ENCODE measurements at regions not wholly inside any gene's neighbourhood (a gene's known extent, or its start where the extent isn't known, plus 50 kb on each side); places are given as distances from the start of the nearest gene placed in this dataset.

DNA sequence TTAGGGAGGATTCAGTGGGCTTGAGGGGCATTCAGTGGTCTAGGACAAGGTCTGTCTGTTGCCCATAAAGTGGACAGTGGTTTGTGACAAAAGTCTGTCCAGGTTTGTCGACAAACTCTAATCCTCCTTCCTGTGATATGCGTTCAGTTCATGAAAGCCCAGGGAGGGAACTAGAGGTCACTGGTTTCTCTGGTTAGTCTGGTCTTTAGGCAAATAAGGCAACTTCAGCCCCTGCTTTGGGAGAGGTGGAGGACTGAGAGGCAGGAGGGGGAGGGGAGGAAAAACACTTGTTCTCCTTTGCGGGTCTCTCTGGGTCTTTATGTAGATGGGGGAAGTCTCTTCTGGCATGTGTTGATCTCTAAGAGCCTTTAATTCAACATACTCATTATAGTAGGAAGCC is 235.1 kb upstream of the PWP1 start:
- Histone ChIP-seq H3K9ac (no peak overlapping the region), H3K4me1 (no peaks in the 10 kb centered on the region), H3K4me2 (ENCODE audit: low read length) (no peak overlapping the region), H3K4me3 (ENCODE audit: low read depth, low read length) (no peak overlapping the region), H3K36me3 (ENCODE audit: control insufficient read depth, insufficient read depth, low read length) (no peaks in the 10 kb centered on the region), H2AFZ (no peak overlapping the region), H3K79me2 (peaks cover 75% of the 10 kb centered on the region), H3K27ac (no peak overlapping the region), H3K27me3 (ENCODE audit: control insufficient read depth, insufficient read depth, low read length) (no peaks in the 10 kb centered on the region), H3K9me3 (ENCODE audit: control insufficient read depth, low read length) (no peaks in the 10 kb centered on the region)
- TF ChIP-seq, protein P1, sequence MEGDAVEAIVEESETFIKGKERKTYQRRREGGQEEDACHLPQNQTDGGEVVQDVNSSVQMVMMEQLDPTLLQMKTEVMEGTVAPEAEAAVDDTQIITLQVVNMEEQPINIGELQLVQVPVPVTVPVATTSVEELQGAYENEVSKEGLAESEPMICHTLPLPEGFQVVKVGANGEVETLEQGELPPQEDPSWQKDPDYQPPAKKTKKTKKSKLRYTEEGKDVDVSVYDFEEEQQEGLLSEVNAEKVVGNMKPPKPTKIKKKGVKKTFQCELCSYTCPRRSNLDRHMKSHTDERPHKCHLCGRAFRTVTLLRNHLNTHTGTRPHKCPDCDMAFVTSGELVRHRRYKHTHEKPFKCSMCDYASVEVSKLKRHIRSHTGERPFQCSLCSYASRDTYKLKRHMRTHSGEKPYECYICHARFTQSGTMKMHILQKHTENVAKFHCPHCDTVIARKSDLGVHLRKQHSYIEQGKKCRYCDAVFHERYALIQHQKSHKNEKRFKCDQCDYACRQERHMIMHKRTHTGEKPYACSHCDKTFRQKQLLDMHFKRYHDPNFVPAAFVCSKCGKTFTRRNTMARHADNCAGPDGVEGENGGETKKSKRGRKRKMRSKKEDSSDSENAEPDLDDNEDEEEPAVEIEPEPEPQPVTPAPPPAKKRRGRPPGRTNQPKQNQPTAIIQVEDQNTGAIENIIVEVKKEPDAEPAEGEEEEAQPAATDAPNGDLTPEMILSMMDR (IDR thresholded peaks at IDR 0.05), result no peak

DNA sequence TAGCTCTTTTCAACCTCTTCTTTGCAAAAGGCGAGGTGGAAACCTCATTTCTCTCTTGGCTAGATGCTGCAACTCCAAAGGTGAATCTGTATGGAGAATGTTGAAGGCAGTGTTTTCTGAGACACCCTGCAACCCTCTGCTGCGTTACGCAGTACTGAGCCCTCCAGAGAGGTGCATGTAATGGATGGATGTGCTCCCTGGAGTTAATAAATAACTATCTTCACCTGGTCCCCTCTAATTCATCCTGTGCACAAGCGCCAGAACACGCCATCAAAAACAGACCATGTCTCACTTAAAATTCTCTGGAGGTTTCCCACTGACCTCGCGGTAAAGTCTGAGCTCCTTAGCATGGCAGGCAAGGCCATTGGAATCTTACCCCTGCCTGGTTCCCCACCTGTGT is 234.4 kb upstream of the PWP1 start:
- H2AFZ ChIP-seq, result no peak overlapping the region
- no peak overlapping the region for H3K4me2 ChIP-seq (ENCODE audit: low read length)
- H3K79me2 ChIP-seq, result peaks cover 73% of the 10 kb centered on the region
- no peaks in the 10 kb centered on the region for H3K9me3 ChIP-seq (ENCODE audit: control insufficient read depth, low read length)
- H3K36me3 ChIP-seq (ENCODE audit: control insufficient read depth, insufficient read depth, low read length), result no peaks in the 10 kb centered on the region
- no peaks in the 10 kb centered on the region for H3K4me1 ChIP-seq
- no peak overlapping the region for H3K27ac ChIP-seq
- TF ChIP-seq, protein P1 (IDR thresholded peaks at IDR 0.05), result no peak
- no peak overlapping the region for H3K9ac ChIP-seq
- no peak overlapping the region for H3K4me3 ChIP-seq (ENCODE audit: low read depth, low read length)
- H3K27me3 ChIP-seq (ENCODE audit: control insufficient read depth, insufficient read depth, low read length), result no peaks in the 10 kb centered on the region

DNA sequence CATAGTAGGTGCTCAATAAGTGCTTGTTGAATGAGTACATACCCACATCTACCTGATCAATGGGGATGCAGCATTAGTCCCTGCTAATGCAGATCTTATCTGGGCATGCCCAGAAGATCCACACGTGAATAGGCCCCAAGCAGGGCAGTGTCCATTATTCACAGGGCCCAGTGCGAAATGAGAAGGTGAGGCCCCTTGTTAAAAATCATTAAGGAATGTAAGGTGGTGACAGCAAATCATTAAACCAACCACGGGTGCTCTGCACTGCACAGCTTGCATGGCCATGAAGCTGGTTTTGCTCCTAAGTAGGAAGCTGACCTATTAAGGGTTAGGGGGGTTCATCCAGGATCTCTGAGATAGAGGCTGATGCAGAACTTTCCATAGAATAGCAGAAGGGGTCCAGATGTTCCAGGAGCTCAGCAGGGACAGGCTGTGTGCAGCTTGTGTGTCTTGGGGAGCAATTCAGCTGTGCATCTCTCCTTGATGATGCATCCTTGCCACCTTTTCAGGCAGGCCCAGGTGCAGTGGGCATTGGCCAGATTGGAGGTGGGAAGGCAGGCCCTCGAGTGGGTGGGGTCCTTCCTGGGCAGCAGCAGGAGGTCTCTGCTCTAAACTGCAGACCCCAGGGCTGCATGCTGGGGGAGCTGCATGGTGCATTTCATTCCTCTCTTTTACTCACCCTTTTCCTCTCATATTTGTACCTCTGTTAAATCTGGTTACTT is 231.3 kb upstream of the PWP1 start:
- H3K36me3 ChIP-seq (ENCODE audit: control insufficient read depth, insufficient read depth, low read length), result no peaks in the 10 kb centered on the region
- TF ChIP-seq, protein P1 (IDR thresholded peaks at IDR 0.05), result no peak
- no peak overlapping the region for H3K9ac ChIP-seq
- H3K79me2 ChIP-seq, result peaks cover 65% of the 10 kb centered on the region
- H3K4me3 ChIP-seq (ENCODE audit: low read depth, low read length), result no peak overlapping the region
- no peak overlapping the region for H2AFZ ChIP-seq
- H3K27me3 ChIP-seq (ENCODE audit: control insufficient read depth, insufficient read depth, low read length), result no peaks in the 10 kb centered on the region
- H3K27ac ChIP-seq, result no peak overlapping the region
- no peaks in the 10 kb centered on the region for H3K9me3 ChIP-seq (ENCODE audit: control insufficient read depth, low read length)
- peaks cover 4% of the 10 kb centered on the region for H3K4me1 ChIP-seq
- H3K4me2 ChIP-seq (ENCODE audit: low read length), result no peak overlapping the region

DNA sequence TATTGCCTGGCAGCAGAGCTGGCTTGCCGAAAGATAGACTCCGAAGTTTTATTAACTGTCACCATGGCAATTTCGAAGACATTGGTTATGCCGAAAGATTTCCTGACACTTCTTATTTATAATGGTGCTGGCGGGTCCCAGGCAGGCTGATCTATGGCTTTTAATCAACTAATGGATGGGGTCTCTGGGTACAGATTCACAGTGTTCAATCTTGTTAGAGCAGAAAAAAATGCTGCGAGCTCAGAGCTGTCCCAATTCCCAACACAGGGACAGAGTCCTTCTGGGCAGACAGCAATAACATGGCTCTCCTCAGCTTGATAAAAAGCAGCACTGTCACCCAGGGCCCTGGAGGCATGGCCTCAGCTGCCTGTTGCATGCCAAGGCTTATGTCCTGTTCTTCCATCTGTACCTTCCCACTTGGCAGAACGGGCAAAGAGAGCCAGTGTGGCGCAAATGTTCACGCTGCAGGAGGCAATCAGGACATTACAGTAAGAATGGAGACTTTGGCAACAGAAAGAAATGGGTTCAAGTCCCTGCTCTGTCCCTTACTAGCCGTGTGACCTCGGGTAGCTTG is 228.2 kb upstream of the PWP1 start:
- Histone ChIP-seq H3K36me3 (ENCODE audit: control insufficient read depth, insufficient read depth, low read length) (no peaks in the 10 kb centered on the region), H3K4me3 (ENCODE audit: low read depth, low read length) (no peak overlapping the region), H3K9ac (no peak overlapping the region), H2AFZ (no peak overlapping the region), H3K4me2 (ENCODE audit: low read length) (no peak overlapping the region), H3K4me1 (peaks cover 8% of the 10 kb centered on the region), H3K79me2 (peaks cover 60% of the 10 kb centered on the region), H3K9me3 (ENCODE audit: control insufficient read depth, low read length) (no peaks in the 10 kb centered on the region), H3K27ac (no peak overlapping the region), H3K27me3 (ENCODE audit: control insufficient read depth, insufficient read depth, low read length) (no peaks in the 10 kb centered on the region)
- TF ChIP-seq, protein P1 (IDR thresholded peaks at IDR 0.05), result no peak

DNA sequence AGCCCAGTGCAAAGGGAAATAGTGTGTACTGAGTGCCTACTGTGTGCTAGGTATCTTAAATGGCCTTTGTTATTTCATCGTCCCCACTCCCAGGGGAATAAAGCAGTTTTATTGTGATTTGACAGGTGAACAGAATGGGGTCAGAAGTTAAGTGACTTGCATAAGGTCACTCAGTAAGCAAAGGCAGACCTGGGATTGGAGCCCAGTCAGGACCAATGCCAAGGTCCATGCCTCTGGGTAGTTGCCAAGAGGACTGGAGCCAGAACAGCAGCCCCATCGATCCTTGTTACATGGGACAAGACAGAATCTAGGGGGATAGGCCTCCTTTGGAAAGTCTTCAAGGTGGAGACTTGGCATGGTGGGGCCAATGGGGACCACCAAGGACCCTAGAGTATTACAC is 227.4 kb upstream of the PWP1 start:
- Histone ChIP-seq H3K27ac (no peak overlapping the region), H3K4me2 (ENCODE audit: low read length) (no peak overlapping the region), H2AFZ (no peak overlapping the region), H3K9me3 (ENCODE audit: control insufficient read depth, low read length) (no peaks in the 10 kb centered on the region), H3K4me1 (peaks cover 10% of the 10 kb centered on the region), H3K36me3 (ENCODE audit: control insufficient read depth, insufficient read depth, low read length) (no peaks in the 10 kb centered on the region), H3K9ac (no peak overlapping the region), H3K79me2 (peaks cover 61% of the 10 kb centered on the region), H3K4me3 (ENCODE audit: low read depth, low read length) (no peak overlapping the region), H3K27me3 (ENCODE audit: control insufficient read depth, insufficient read depth, low read length) (no peaks in the 10 kb centered on the region)
- TF ChIP-seq, protein P1 (IDR thresholded peaks at IDR 0.05), result no peak
